ENCODE measurements at regions not wholly inside any gene's neighbourhood (a gene's known extent, or its start where the extent isn't known, plus 50 kb on each side); places are given as distances from the start of the nearest gene placed in this dataset.

GRCh38 chr17:69978056-69978646 is 96.9 kb upstream of the KCNJ16 start:
- peaks cover 6% of the 10 kb centered on the region for H3K9me3 ChIP-seq (ENCODE audit: control insufficient read depth, low read length)
- no peak overlapping the region for H3K27ac ChIP-seq (ENCODE audit: low read length)
- no peak for ATAC-seq
- no peak overlapping the region for H3K4me3 ChIP-seq (ENCODE audit: low read length)
- H3K4me1 ChIP-seq (ENCODE audit: control insufficient read depth, insufficient read depth, low read length) = no peaks in the 10 kb centered on the region
- WGBS = 89% methylated on average over 1 of the region's 1 CpG
- no peaks in the 10 kb centered on the region for H3K27me3 ChIP-seq (ENCODE audit: control insufficient read depth, insufficient read depth)
- DNase-seq = no peak
- intact Hi-C loops (cut with DNase I) = no loop called here

- ATAC-seq = no peak
- 77% methylated on average over 5 of the region's 5 CpGs for WGBS
- intact Hi-C loops (cut with DNase I) = no loop called here
- no peaks in the 10 kb centered on the region for H3K4me1 ChIP-seq (ENCODE audit: control insufficient read depth, insufficient read depth, low read length)
- no peak overlapping the region for H3K27ac ChIP-seq (ENCODE audit: low read length)
- no peaks in the 10 kb centered on the region for H3K9me3 ChIP-seq (ENCODE audit: control insufficient read depth, low read length)
- no peak for DNase-seq
- H3K4me3 ChIP-seq (ENCODE audit: low read length) = no peak overlapping the region
- H3K27me3 ChIP-seq (ENCODE audit: control insufficient read depth, insufficient read depth) = no peaks in the 10 kb centered on the region
Measured at GRCh38 chr17:69981441-69981840, 93.6 kb upstream of the KCNJ16 start.

- Histone ChIP-seq H3K4me1 (ENCODE audit: control insufficient read depth, insufficient read depth, low read length) (no peaks in the 10 kb centered on the region), H3K4me3 (ENCODE audit: low read length) (no peak overlapping the region), H3K27me3 (ENCODE audit: control insufficient read depth, insufficient read depth) (no peaks in the 10 kb centered on the region), H3K9me3 (ENCODE audit: control insufficient read depth, low read length) (no peaks in the 10 kb centered on the region), H3K27ac (ENCODE audit: low read length) (no peak overlapping the region)
- intact Hi-C loops (cut with DNase I) = no loop called here
- no peak for ATAC-seq
- DNase-seq = no peak
- WGBS = 89% methylated on average over 2 of the region's 2 CpGs
Measured at GRCh38 chr17:69995476-69995875, 79.5 kb upstream of the KCNJ16 start.

- DNase-seq (no peak), ATAC-seq (no peak)
- H3K9me3 ChIP-seq (ENCODE audit: control insufficient read depth, low read length) = no peaks in the 10 kb centered on the region
- intact Hi-C loops (cut with DNase I) = no loop called here
- no peaks in the 10 kb centered on the region for H3K27me3 ChIP-seq (ENCODE audit: control insufficient read depth, insufficient read depth)
- no peak overlapping the region for H3K4me3 ChIP-seq (ENCODE audit: low read length)
- no peaks in the 10 kb centered on the region for H3K4me1 ChIP-seq (ENCODE audit: control insufficient read depth, insufficient read depth, low read length)
- no peak overlapping the region for H3K27ac ChIP-seq (ENCODE audit: low read length)
Measured at GRCh38 chr17:69997332-69997731, 77.7 kb upstream of the KCNJ16 start.

- Histone ChIP-seq H3K9me3 (ENCODE audit: control insufficient read depth, low read length) (no peaks in the 10 kb centered on the region), H3K27ac (ENCODE audit: low read length) (no peak overlapping the region), H3K4me3 (ENCODE audit: low read length) (no peak overlapping the region), H3K4me1 (ENCODE audit: control insufficient read depth, insufficient read depth, low read length) (no peaks in the 10 kb centered on the region), H3K27me3 (ENCODE audit: control insufficient read depth, insufficient read depth) (no peaks in the 10 kb centered on the region)
- DNase-seq = no peak
- intact Hi-C loops (cut with DNase I) = no loop called here
- no peak for ATAC-seq
- WGBS = 94% methylated on average over 1 of the region's 1 CpG
Measured at GRCh38 chr17:69999253-69999652, 75.8 kb upstream of the KCNJ16 start.

- WGBS = 84% methylated on average over 4 of the region's 4 CpGs
- intact Hi-C loops (cut with DNase I) = no loop called here
- no peak for ATAC-seq
Measured at GRCh38 chr17:70006159-70006558, 68.9 kb upstream of the KCNJ16 start.

GRCh38 chr17:70011750-70012149 is 63.3 kb upstream of the KCNJ16 start:
- 81% methylated on average over 1 of the region's 1 CpG for WGBS
- intact Hi-C loops (cut with DNase I) = no loop called here
- no peaks in the 10 kb centered on the region for H3K4me1 ChIP-seq (ENCODE audit: control insufficient read depth, insufficient read depth, low read length)
- H3K4me3 ChIP-seq (ENCODE audit: low read length) = no peak overlapping the region
- ATAC-seq (no peak), DNase-seq (no peak)
- H3K27ac ChIP-seq (ENCODE audit: low read length) = no peak overlapping the region
- no peaks in the 10 kb centered on the region for H3K27me3 ChIP-seq (ENCODE audit: control insufficient read depth, insufficient read depth)
- no peaks in the 10 kb centered on the region for H3K9me3 ChIP-seq (ENCODE audit: control insufficient read depth, low read length)

More at GRCh38 chr17:70006159-70006558, 68.9 kb upstream of the KCNJ16 start:
- Histone ChIP-seq H3K9me3 (ENCODE audit: control insufficient read depth, low read length) (no peaks in the 10 kb centered on the region), H3K27ac (ENCODE audit: low read length) (no peak overlapping the region), H3K27me3 (ENCODE audit: control insufficient read depth, insufficient read depth) (no peaks in the 10 kb centered on the region), H3K4me3 (ENCODE audit: low read length) (no peak overlapping the region), H3K4me1 (ENCODE audit: control insufficient read depth, insufficient read depth, low read length) (no peaks in the 10 kb centered on the region)
- no peak for DNase-seq

- no peak for ATAC-seq
- H3K4me3 ChIP-seq (ENCODE audit: low read length) = no peak overlapping the region
- intact Hi-C loops (cut with DNase I) = no loop called here
- no peaks in the 10 kb centered on the region for H3K9me3 ChIP-seq (ENCODE audit: control insufficient read depth, low read length)
- 77% methylated on average over 4 of the region's 4 CpGs for WGBS
- H3K4me1 ChIP-seq (ENCODE audit: control insufficient read depth, insufficient read depth, low read length) = no peaks in the 10 kb centered on the region
- no peak for DNase-seq
- H3K27ac ChIP-seq (ENCODE audit: low read length) = no peak overlapping the region
- H3K27me3 ChIP-seq (ENCODE audit: control insufficient read depth, insufficient read depth) = no peaks in the 10 kb centered on the region
Measured at GRCh38 chr17:70013911-70014310, 61.1 kb upstream of the KCNJ16 start.

- H3K4me3 ChIP-seq (ENCODE audit: low read length) = no peak overlapping the region
- no peaks in the 10 kb centered on the region for H3K4me1 ChIP-seq (ENCODE audit: control insufficient read depth, insufficient read depth, low read length)
- H3K27ac ChIP-seq (ENCODE audit: low read length) = no peak overlapping the region
- H3K27me3 ChIP-seq (ENCODE audit: control insufficient read depth, insufficient read depth) = no peaks in the 10 kb centered on the region
- DNase-seq (no peak), ATAC-seq (no peak)
- H3K9me3 ChIP-seq (ENCODE audit: control insufficient read depth, low read length) = no peaks in the 10 kb centered on the region
- 98% methylated on average over 1 of the region's 1 CpG for WGBS
- intact Hi-C loops (cut with DNase I) = no loop called here
Measured at GRCh38 chr17:70017112-70017511, 57.9 kb upstream of the KCNJ16 start.

GRCh38 chr17:70017941-70018340 is 57.1 kb upstream of the KCNJ16 start:
- Histone ChIP-seq H3K4me1 (ENCODE audit: control insufficient read depth, insufficient read depth, low read length) (no peaks in the 10 kb centered on the region), H3K4me3 (ENCODE audit: low read length) (no peak overlapping the region), H3K27me3 (ENCODE audit: control insufficient read depth, insufficient read depth) (no peaks in the 10 kb centered on the region), H3K9me3 (ENCODE audit: control insufficient read depth, low read length) (no peaks in the 10 kb centered on the region), H3K27ac (ENCODE audit: low read length) (no peak overlapping the region)
- DNase-seq = no peak
- no peak for ATAC-seq
- intact Hi-C loops (cut with DNase I) = no loop called here

- intact Hi-C loops (cut with DNase I) = no loop called here
- Histone ChIP-seq H3K27me3 (ENCODE audit: control insufficient read depth, insufficient read depth) (no peaks in the 10 kb centered on the region), H3K9me3 (ENCODE audit: control insufficient read depth, low read length) (no peaks in the 10 kb centered on the region), H3K27ac (ENCODE audit: low read length) (no peak overlapping the region), H3K4me3 (ENCODE audit: low read length) (no peak overlapping the region), H3K4me1 (ENCODE audit: control insufficient read depth, insufficient read depth, low read length) (no peaks in the 10 kb centered on the region)
- no peak for ATAC-seq
- 66% methylated on average over 5 of the region's 5 CpGs for WGBS
- DNase-seq = no peak
Measured at GRCh38 chr17:70021726-70022125, 53.3 kb upstream of the KCNJ16 start.

GRCh38 chr17:70022175-70022574 is 52.9 kb upstream of the KCNJ16 start:
- Histone ChIP-seq H3K4me3 (ENCODE audit: low read length) (no peak overlapping the region), H3K4me1 (ENCODE audit: control insufficient read depth, insufficient read depth, low read length) (no peaks in the 10 kb centered on the region), H3K9me3 (ENCODE audit: control insufficient read depth, low read length) (no peaks in the 10 kb centered on the region), H3K27ac (ENCODE audit: low read length) (no peak overlapping the region), H3K27me3 (ENCODE audit: control insufficient read depth, insufficient read depth) (no peaks in the 10 kb centered on the region)
- DNase-seq (no peak), ATAC-seq (no peak)
- intact Hi-C loops (cut with DNase I) = no loop called here
- WGBS = 21% methylated on average over 3 of the region's 3 CpGs
